ENCODE measurements at regions not wholly inside any gene's neighbourhood (a gene's known extent, or its start where the extent isn't known, plus 50 kb on each side); places are given as distances from the start of the nearest gene placed in this dataset.

DNA sequence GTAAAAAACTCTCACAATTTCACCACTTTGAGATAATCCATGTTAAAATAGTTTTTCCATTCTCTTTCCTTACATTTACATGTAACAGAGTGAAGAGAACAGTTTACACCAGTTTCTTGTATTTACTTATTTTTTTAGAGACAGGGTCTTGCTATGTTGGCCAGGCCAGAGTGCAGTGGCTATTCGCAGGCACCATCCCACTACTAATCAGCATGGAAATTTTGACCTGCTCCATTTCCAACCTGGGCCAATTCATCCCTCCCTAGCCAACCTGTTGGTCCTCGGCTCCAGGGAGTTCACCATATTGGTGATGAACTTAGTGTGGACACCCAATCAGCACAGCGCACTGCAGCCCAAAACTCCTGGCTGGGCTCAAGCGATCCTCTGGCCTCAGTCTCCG, 74.1 kb downstream of the LYZL2 start:
- Histone ChIP-seq H3K36me3 (ENCODE audit: low read depth) (no peaks in the 10 kb centered on the region), H3K4me3 (ENCODE audit: severe bottlenecking) (no peak overlapping the region), H3K27me3 (ENCODE audit: insufficient read depth, poor library complexity, severe bottlenecking) (no peaks in the 10 kb centered on the region), H3K9me3 (ENCODE audit: severe bottlenecking) (no peaks in the 10 kb centered on the region), H3K27ac (ENCODE audit: poor library complexity, severe bottlenecking) (peak overlapping the region; percentile 30), H3K4me1 (ENCODE audit: insufficient read depth, poor library complexity, severe bottlenecking) (peaks cover 22% of the 10 kb centered on the region)
- DNase-seq (ENCODE audit: low spot score) (no peak), ATAC-seq (ENCODE audit: low read depth) (no peak)
- TF ChIP-seq, protein P1, sequence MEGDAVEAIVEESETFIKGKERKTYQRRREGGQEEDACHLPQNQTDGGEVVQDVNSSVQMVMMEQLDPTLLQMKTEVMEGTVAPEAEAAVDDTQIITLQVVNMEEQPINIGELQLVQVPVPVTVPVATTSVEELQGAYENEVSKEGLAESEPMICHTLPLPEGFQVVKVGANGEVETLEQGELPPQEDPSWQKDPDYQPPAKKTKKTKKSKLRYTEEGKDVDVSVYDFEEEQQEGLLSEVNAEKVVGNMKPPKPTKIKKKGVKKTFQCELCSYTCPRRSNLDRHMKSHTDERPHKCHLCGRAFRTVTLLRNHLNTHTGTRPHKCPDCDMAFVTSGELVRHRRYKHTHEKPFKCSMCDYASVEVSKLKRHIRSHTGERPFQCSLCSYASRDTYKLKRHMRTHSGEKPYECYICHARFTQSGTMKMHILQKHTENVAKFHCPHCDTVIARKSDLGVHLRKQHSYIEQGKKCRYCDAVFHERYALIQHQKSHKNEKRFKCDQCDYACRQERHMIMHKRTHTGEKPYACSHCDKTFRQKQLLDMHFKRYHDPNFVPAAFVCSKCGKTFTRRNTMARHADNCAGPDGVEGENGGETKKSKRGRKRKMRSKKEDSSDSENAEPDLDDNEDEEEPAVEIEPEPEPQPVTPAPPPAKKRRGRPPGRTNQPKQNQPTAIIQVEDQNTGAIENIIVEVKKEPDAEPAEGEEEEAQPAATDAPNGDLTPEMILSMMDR (IDR thresholded peaks at IDR 0.05; ENCODE audit: poor library complexity, severe bottlenecking): no peak

DNA sequence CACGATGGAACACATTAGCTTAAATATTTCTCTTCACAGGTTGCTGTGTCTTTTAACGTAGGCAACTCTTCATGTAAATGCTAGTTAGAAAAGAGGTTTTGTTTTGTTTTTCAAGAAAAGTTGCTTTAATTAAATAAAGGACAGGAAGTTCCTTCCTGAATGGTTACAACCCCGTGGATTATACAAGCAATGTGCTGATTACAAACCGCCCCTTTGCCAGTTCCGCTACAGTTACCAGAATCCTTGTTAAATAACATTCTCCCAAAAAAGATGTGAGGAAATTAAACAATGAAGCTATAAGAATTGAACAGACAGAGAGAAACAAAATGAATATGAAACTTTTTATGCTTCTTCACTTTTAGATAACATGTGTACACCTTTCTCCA, 75.1 kb downstream of the LYZL2 start:
- no peak for ATAC-seq (ENCODE audit: low read depth)
- DNase-seq (ENCODE audit: low spot score): no peak
- H3K4me3 ChIP-seq (ENCODE audit: severe bottlenecking): no peak overlapping the region
- no peak overlapping the region for H3K27ac ChIP-seq (ENCODE audit: poor library complexity, severe bottlenecking)
- TF ChIP-seq, protein P1 (IDR thresholded peaks at IDR 0.05; ENCODE audit: poor library complexity, severe bottlenecking): no peak
- H3K4me1 ChIP-seq (ENCODE audit: insufficient read depth, poor library complexity, severe bottlenecking): peaks cover 22% of the 10 kb centered on the region
- no peaks in the 10 kb centered on the region for H3K9me3 ChIP-seq (ENCODE audit: severe bottlenecking)
- no peaks in the 10 kb centered on the region for H3K36me3 ChIP-seq (ENCODE audit: low read depth)
- no peaks in the 10 kb centered on the region for H3K27me3 ChIP-seq (ENCODE audit: insufficient read depth, poor library complexity, severe bottlenecking)

DNA sequence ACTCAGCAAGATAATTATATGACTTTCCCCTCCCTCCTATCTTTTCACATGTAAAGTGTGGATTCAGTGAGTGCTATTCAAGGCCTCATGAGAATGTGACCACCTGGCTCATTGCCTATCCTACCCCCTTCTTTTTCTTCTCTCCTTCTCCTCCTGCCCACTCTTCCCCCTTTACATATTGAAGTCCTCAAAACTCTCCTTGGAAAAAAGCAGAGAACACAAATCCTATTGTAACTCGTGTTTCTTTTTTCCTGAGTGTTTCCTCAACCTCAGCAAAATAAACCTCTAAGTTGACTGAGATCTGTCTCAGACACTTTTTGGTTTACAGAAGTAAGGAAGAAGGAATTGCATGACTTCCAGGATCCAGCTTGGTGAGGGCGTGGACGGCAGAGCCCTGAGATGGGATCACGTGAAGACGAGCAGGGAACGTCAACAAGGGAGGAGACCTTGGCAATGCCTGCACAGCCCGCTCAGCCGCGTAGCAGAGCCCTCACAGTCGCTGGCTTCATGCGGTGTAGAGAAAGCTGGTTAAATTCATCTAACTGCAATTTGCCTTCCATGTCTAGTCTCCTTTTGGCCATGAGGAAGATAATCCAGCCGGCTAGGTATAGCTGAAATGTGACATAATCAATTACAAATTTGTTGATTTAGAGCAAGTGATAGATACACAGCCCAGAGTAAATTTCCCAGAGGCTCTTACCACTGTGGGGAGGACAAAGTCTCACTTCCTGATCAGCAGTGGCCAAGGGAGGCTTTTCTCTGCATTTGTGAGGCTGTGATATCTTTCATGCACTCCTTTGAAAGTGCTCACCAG, 75.7 kb downstream of the LYZL2 start:
- Histone ChIP-seq H3K36me3 (ENCODE audit: low read depth) (no peaks in the 10 kb centered on the region), H3K27me3 (ENCODE audit: insufficient read depth, poor library complexity, severe bottlenecking) (no peaks in the 10 kb centered on the region), H3K27ac (ENCODE audit: poor library complexity, severe bottlenecking) (no peak overlapping the region), H3K4me3 (ENCODE audit: severe bottlenecking) (no peak overlapping the region), H3K9me3 (ENCODE audit: severe bottlenecking) (no peaks in the 10 kb centered on the region), H3K4me1 (ENCODE audit: insufficient read depth, poor library complexity, severe bottlenecking) (peaks cover 22% of the 10 kb centered on the region)
- TF ChIP-seq, protein P1 (IDR thresholded peaks at IDR 0.05; ENCODE audit: poor library complexity, severe bottlenecking): no peak
- no peak for DNase-seq (ENCODE audit: low spot score)
- no peak for ATAC-seq (ENCODE audit: low read depth)

DNA sequence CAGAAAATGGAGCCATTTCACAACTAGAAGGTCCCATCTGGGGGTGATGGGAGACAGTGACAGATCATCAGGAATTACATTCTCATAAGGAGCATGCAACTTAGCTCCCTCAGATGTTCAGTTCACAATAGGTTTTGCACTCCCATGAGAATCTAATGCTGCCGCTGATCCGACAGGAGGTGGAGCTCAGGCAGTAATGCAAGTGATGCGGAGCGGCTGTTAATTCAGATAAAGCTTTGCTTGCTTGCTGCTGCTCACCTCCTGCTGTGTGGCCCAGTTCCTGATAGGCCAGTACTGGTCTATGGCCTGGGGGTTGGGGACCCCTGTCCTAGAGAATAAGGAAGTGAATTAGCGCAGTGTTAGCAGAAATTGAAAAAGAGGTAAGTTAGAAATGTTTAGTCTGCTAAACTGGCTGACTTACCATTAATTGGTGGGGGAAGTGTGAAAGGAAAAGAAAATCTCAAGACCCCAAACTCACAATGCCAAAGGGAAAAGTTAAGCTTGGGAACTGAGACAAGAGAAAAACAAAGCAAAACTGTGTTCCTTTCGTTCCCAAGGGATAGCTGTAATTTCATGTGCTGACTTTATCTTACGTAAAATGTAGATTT, 76.4 kb downstream of the LYZL2 start:
- no peaks in the 10 kb centered on the region for H3K27me3 ChIP-seq (ENCODE audit: insufficient read depth, poor library complexity, severe bottlenecking)
- no peaks in the 10 kb centered on the region for H3K9me3 ChIP-seq (ENCODE audit: severe bottlenecking)
- TF ChIP-seq, protein P1 (IDR thresholded peaks at IDR 0.05; ENCODE audit: poor library complexity, severe bottlenecking): no peak
- H3K36me3 ChIP-seq (ENCODE audit: low read depth): no peaks in the 10 kb centered on the region
- H3K4me3 ChIP-seq (ENCODE audit: severe bottlenecking): no peak overlapping the region
- H3K27ac ChIP-seq (ENCODE audit: poor library complexity, severe bottlenecking): no peak overlapping the region
- peaks cover 22% of the 10 kb centered on the region for H3K4me1 ChIP-seq (ENCODE audit: insufficient read depth, poor library complexity, severe bottlenecking)
- DNase-seq (ENCODE audit: low spot score) (no peak), ATAC-seq (ENCODE audit: low read depth) (no peak)

Measured in RWPE2 (cell line).